Kasumi-1 (cell line): ENCODE measurements at regions not wholly inside any gene's neighbourhood (a gene's known extent, or its start where the extent isn't known, plus 50 kb on each side); places are given as distances from the start of the nearest gene placed in this dataset.
"Not testable (repeated sequence)": the region's sequence is repeated elsewhere in the genome, so short reads cannot be mapped to it uniquely, and the experiment has no call there.

Experiments used
- DNase-seq, 2 experiments: peaks; one replicate each; lab custom pipeline; 2025; lab: John Stamatoyannopoulos, UW

- DNase-seq, result no peak
Observed at GRCh38 chr4:170698334-170698733, 608.6 kb upstream of the AADAT start.

GRCh38 chr4:170697845-170698244 is 608.1 kb upstream of the AADAT start:
- DNase-seq, result no peak

GRCh38 chr4:170697045-170697444 is 607.3 kb upstream of the AADAT start:
- no peak for DNase-seq

GRCh38 chr4:170691168-170691567 is 601.4 kb upstream of the AADAT start:
- DNase-seq, result no peak

- DNase-seq, result no peak
Observed at GRCh38 chr4:170687751-170688150, 598.0 kb upstream of the AADAT start.

- not testable (repeated sequence) for DNase-seq
Observed at GRCh38 chr4:170685701-170686100, 595.9 kb upstream of the AADAT start.

GRCh38 chr4:170682558-170683294 is 593.0 kb upstream of the AADAT start:
- DNase-seq, result no peak

- not testable (repeated sequence) for DNase-seq
Observed at GRCh38 chr4:170682087-170682486, 592.3 kb upstream of the AADAT start.

GRCh38 chr4:170675568-170676262 is 586.0 kb upstream of the AADAT start:
- no peak for DNase-seq

GRCh38 chr4:170674176-170674575 is 584.4 kb upstream of the AADAT start:
- DNase-seq, result no peak

- DNase-seq, result no peak
Observed at GRCh38 chr4:170672381-170672965, 582.7 kb upstream of the AADAT start.

- DNase-seq, result no peak
Observed at GRCh38 chr4:170671171-170671570, 581.4 kb upstream of the AADAT start.

- no peak for DNase-seq
Observed at GRCh38 chr4:170667814-170668213, 578.1 kb upstream of the AADAT start.

- DNase-seq, result no peak
Observed at GRCh38 chr4:170666909-170667308, 577.2 kb upstream of the AADAT start.

- DNase-seq, result no peak
Observed at GRCh38 chr4:170662250-170662649, 572.5 kb upstream of the AADAT start.

- DNase-seq, result no peak
Observed at GRCh38 chr4:170657761-170658160, 568.0 kb upstream of the AADAT start.

- DNase-seq, result no peak
Observed at GRCh38 chr4:170656506-170656905, 566.8 kb upstream of the AADAT start.

- no peak for DNase-seq
Observed at GRCh38 chr4:170652571-170652970, 562.8 kb upstream of the AADAT start.

GRCh38 chr4:170651786-170652185 is 562.0 kb upstream of the AADAT start:
- no peak for DNase-seq

GRCh38 chr4:170627418-170627817 is 537.7 kb upstream of the AADAT start:
- no peak for DNase-seq

GRCh38 chr4:170623899-170624298 is 534.1 kb upstream of the AADAT start:
- DNase-seq, result no peak

- DNase-seq, result no peak
Observed at GRCh38 chr4:170610434-170610833, 520.7 kb upstream of the AADAT start.

GRCh38 chr4:170599894-170600293 is 510.1 kb upstream of the AADAT start:
- DNase-seq, result no peak
